SK-N-SH (cell line): ENCODE measurements at regions not wholly inside any gene's neighbourhood (a gene's known extent, or its start where the extent isn't known, plus 50 kb on each side); places are given as distances from the start of the nearest gene placed in this dataset.

ENCODE experiments used
- CTCF ChIA-PET: fragments of 300-600, 350-600 bp; formaldehyde crosslinking; extraction: SDS; loops from one replicate; lab custom pipeline; 2021; lab: Yijun Ruan, JAX
- POLR2A ChIA-PET: fragments of 350-600 bp; sonication (Branson Sonifier 250); formaldehyde crosslinking; extraction: SDS; loops from one replicate; lab custom pipeline; 2020; ENCODE audit warnings: antibody characterized with exemption, inconsistent platforms; lab: Yijun Ruan, JAX
- DNase-seq: peaks from one replicate; pipeline ENCODE4 v3.0.0; 2012
- H2AFZ ChIP-seq: fragments of 200-600 bp; sonication (generic); 2 replicates; pipeline ENCODE4 v1.8.1; 2016; ENCODE audit warnings: antibody characterized with exemption, mild to moderate bottlenecking, low read depth
- H3F3A ChIP-seq: fragments of 200-600 bp; sonication (generic); replicated peaks from 2 replicates; pipeline ENCODE3; 2016; ENCODE audit warnings: antibody characterized with exemption, mild to moderate bottlenecking; ENCODE audit not compliant: insufficient read depth
- H3K27ac ChIP-seq, 2 experiments: fragments of 200-500 bp in 1 of 2; fragments of 200-600 bp in 1 of 2; sonication (Bioruptor generic) in 1 of 2; sonication (generic), shearing (Covaris generic) in 1 of 2; 2 replicates each; pipeline versions ENCODE4 v1.5.1 to v1.6.1; 2014 to 2016; ENCODE audit warnings: low read depth in 2 of 2, inconsistent platforms in 1 of 2, low read length in 1 of 2, mild to moderate bottlenecking in 1 of 2, mixed read lengths in 1 of 2
- H3K27me3 ChIP-seq: fragments of 200-600 bp; sonication (generic), shearing (Covaris generic); 2 replicates; pipeline ENCODE4 v1.6.1; 2016; ENCODE audit warnings: mixed run types; ENCODE audit not compliant: insufficient read depth
- H3K36me3 ChIP-seq, 2 experiments: fragments of 200-500 bp in 1 of 2; fragments of 200-600 bp in 1 of 2; sonication (Bioruptor generic) in 1 of 2; sonication (generic) in 1 of 2; replicated peaks in 1 of 2; 2 replicates each; pipeline versions ENCODE3 to v1.5.1; 2014 to 2016; ENCODE audit warnings: low read length in 1 of 2, mild to moderate bottlenecking in 1 of 2; ENCODE audit not compliant: insufficient read depth in 2 of 2, control insufficient read depth in 1 of 2
- H3K4me1 ChIP-seq, 2 experiments: fragments of 200-500 bp in 1 of 2; fragments of 200-600 bp in 1 of 2; sonication (Bioruptor generic) in 1 of 2; sonication (generic), shearing (Covaris generic) in 1 of 2; 2 replicates each; pipeline versions ENCODE4 v1.5.1 to v1.6.1; 2014 to 2016; ENCODE audit warnings: low read depth in 1 of 2, low read length in 1 of 2, mixed run types in 1 of 2; ENCODE audit not compliant: insufficient read depth in 2 of 2, control insufficient read depth in 1 of 2
- H3K4me2 ChIP-seq: fragments of 200-600 bp; sonication (generic), shearing (Covaris generic); 2 replicates; pipeline ENCODE4 v1.6.1; 2017; ENCODE audit warnings: mixed run types
- H3K4me3 ChIP-seq, 2 experiments: fragments of 200-500 bp in 1 of 2; fragments of 200-600 bp in 1 of 2; sonication (Bioruptor generic) in 1 of 2; sonication (generic), shearing (Covaris generic) in 1 of 2; 2 replicates each; pipeline versions ENCODE4 v1.5.1 to v1.8.1; 2014 to 2016; ENCODE audit warnings: low read depth in 2 of 2, inconsistent platforms in 1 of 2, low read length in 1 of 2, mild to moderate bottlenecking in 1 of 2, mixed read lengths in 1 of 2, moderate library complexity in 1 of 2
- H3K79me2 ChIP-seq: fragments of 200-600 bp; sonication (generic); 2 replicates; pipeline ENCODE4 v1.8.1; 2017; ENCODE audit warnings: mild to moderate bottlenecking; ENCODE audit not compliant: insufficient read depth
- H3K9ac ChIP-seq: fragments of 200-600 bp; sonication (generic); 2 replicates; pipeline ENCODE4 v1.6.1; 2017; ENCODE audit warnings: mixed run types
- H3K9me2 ChIP-seq: fragments of 200-600 bp; sonication (generic); 2 replicates; pipeline ENCODE4 v1.6.1; 2017; ENCODE audit warnings: mixed run types
- H3K9me3 ChIP-seq: fragments of 200-600 bp; sonication (generic); 2 replicates; pipeline ENCODE4 v1.6.1; 2017; ENCODE audit warnings: mixed run types, mild to moderate bottlenecking, moderate library complexity
- H4K20me1 ChIP-seq: fragments of 200-600 bp; sonication (generic); 2 replicates; pipeline ENCODE4 v1.6.1; 2017; ENCODE audit warnings: mild to moderate bottlenecking, mixed run types; ENCODE audit not compliant: insufficient read depth
- EP300 ChIP-seq, 2 experiments: IDR thresholded peaks; 2 replicates each; pipeline versions ENCODE4 v1.4.0 to v1.6.1; 2012; ENCODE audit warnings: borderline replicate concordance in 1 of 2, low read depth in 1 of 2, low read length in 1 of 2
- FOXJ3 ChIP-seq: sonication (generic); formaldehyde crosslinking; IDR thresholded peaks from 2 replicates; pipeline ENCODE4 v1.5.1; 2020; ENCODE audit warnings: mild to moderate bottlenecking, missing genetic modification reagents
- JUND ChIP-seq: IDR thresholded peaks from 2 replicates; pipeline ENCODE4 v1.4.0; 2012
- MAX ChIP-seq: IDR thresholded peaks from 2 replicates; pipeline ENCODE4 v1.4.0; 2012; ENCODE audit warnings: low read depth
- SMC3 ChIP-seq: IDR thresholded peaks from 2 replicates; pipeline ENCODE4 v1.6.1; 2012; ENCODE audit warnings: low read depth, low read length, improper control_type of control experiment
- TCF12 ChIP-seq: IDR thresholded peaks from 2 replicates; pipeline ENCODE4 v1.4.0; 2012
- WGBS: methylation state at CpG from one replicate; pipeline ENCODE4 v1.1.6; 2017; ENCODE audit warnings: low lambda C conversion rate; 5-methylcytosine and 5-hydroxymethylcytosine counted together
- TF ChIP-seq, protein P1 (sequence below): IDR thresholded peaks from 2 replicates; pipeline ENCODE4 v1.4.0; 2012; ENCODE audit warnings: low read depth, borderline replicate concordance
- TF ChIP-seq, protein P2 (sequence below): fragments of 150-350 bp; IDR thresholded peaks from 2 replicates; pipeline ENCODE4 v1.6.1; 2017; ENCODE audit warnings: antibody characterized with exemption, low read length, low read depth, borderline replicate concordance
- TF ChIP-seq, protein P3 (sequence below): IDR thresholded peaks from 2 replicates; pipeline ENCODE4; 2012

GRCh38 chr6:146885708-146886457 lies 287.1 kb downstream of the ADGB start:
- POLR2A ChIA-PET, result no interaction called here
- 92% methylated on average over 4 of the region's 4 CpGs for WGBS

DNA sequence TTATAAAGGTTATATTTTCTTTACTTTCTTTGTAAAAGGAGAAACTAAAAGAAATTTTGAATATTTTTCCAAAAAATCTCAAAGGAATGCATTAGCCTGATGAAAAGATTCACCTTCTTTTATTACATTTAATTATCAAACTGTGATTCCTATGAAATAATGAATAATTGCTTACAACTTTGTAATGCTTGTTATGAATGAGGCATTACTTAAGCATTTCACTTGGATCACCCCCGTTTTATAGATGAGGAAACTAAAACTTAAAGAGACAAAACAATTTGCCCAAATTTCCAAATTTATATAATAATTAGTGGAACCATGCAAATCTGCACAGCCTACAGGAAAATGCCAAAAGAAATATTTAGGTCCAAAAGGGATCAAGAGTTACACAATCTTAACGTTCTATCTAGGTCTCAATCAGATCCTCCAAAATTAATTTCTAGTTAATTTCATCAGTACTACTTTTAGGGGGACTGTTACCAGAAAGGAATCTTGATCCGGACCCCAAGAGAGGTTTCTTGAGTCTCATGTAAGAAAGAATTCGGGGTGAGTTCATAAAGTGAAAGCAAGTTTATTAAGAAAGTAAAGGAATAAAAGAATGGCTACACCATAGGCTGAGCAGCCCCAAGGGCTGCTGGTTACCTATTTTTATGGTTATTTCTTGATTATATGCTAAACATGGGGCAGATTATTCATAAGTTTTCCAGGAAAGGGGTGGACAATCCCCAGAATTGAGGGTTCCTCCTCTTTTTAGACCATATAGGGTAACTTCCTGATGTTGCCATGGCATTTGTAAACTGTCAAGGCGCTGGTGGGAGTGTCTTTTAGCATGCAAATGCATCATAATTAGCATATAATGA lies 288.0 kb downstream of the ADGB start:
- Histone ChIP-seq H3K9ac (no peak overlapping the region), H3K4me2 (no peak overlapping the region), H3K4me3 (no peak overlapping the region), H3K27me3 (no peaks in the 10 kb centered on the region), H2AFZ (no peak overlapping the region), H3K27ac (no peak overlapping the region), H3F3A (peaks cover 3% of the 10 kb centered on the region), H3K36me3 (no peaks in the 10 kb centered on the region), H3K4me1 (peaks cover 0 to 1% of the 10 kb centered on the region in 2 experiments; a peak in 1 of 4 replicates), H3K9me2 (no peaks in the 10 kb centered on the region), H4K20me1 (no peaks in the 10 kb centered on the region), H3K9me3 (no peaks in the 10 kb centered on the region), H3K79me2 (no peaks in the 10 kb centered on the region)
- no peak for TF ChIP-seq FOXJ3
- TF ChIP-seq TCF12, result no peak
- DNase-seq, result no peak
- CTCF ChIA-PET, result no interaction called here
- POLR2A ChIA-PET, result no interaction called here
- WGBS, result 86% methylated on average over 5 of the region's 5 CpGs

More at GRCh38 chr6:146885708-146886457, 287.1 kb downstream of the ADGB start:
- H3K4me2 ChIP-seq, result no peak overlapping the region
- TF ChIP-seq SMC3, result no peak
- no peak for TF ChIP-seq JUND
- H3K79me2 ChIP-seq, result no peaks in the 10 kb centered on the region
- H3K9ac ChIP-seq, result no peak overlapping the region
- H3K4me1 ChIP-seq, result peaks cover 1 to 7% of the 10 kb centered on the region in 2 experiments; a peak in 3 of 4 replicates
- no peaks in the 10 kb centered on the region for H3K9me2 ChIP-seq
- no peaks in the 10 kb centered on the region for H3K36me3 ChIP-seq
- no peaks in the 10 kb centered on the region for H3K9me3 ChIP-seq
- no peak overlapping the region for H2AFZ ChIP-seq
- CTCF ChIA-PET, result interaction anchor here (1.2 to 2.1 kb wide), 2 partner anchors 17 to 28 kb away, joined by 4 to 6 read pairs; no protein-coding TSS in a partner anchor
- H3K27me3 ChIP-seq, result no peaks in the 10 kb centered on the region
- DNase-seq, result no peak
- H4K20me1 ChIP-seq, result no peaks in the 10 kb centered on the region
- H3K27ac ChIP-seq, result no peak overlapping the region
- no peak overlapping the region for H3K4me3 ChIP-seq
- H3F3A ChIP-seq, result no peaks in the 10 kb centered on the region

DNA sequence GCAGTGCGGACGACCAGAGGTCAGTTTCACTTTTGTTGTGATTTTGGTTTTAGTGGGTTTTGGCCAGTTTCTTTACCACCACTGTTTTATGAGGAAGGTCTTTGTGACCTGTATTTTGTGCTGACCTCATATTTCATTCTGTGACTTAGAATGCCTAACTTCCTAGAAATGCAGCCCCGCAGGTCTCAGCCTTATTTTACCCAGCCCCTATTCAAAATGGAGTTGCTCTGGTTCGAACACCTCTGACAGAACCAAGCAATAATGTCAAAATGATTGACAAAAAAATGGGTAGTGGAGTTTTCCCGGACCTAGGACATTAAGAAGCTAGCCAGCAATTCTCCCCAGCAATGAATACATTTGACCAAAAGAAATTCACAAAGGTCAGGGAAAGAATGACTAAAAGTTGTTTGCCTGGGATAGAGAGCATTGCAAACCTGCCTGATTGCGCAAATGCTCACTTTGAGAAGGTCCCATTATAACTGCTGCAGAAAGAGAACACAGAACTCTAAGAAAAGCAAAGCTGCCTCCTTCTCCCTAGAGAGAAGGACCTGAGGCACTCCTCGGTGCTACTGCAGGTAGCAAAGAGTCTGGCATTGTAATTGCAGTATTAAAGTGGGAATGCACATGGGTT lies 288.8 kb downstream of the ADGB start:
- 61% methylated on average over 7 of the region's 7 CpGs for WGBS
- Histone ChIP-seq H3K9me3 (no peaks in the 10 kb centered on the region), H3K27ac (no peak overlapping the region), H3F3A (peaks cover 10% of the 10 kb centered on the region), H4K20me1 (no peaks in the 10 kb centered on the region), H2AFZ (no peak overlapping the region), H3K4me1 (peaks cover 0 to 6% of the 10 kb centered on the region in 2 experiments; a peak in 1 of 4 replicates), H3K9me2 (no peaks in the 10 kb centered on the region), H3K9ac (no peak overlapping the region), H3K4me2 (no peak overlapping the region), H3K27me3 (no peaks in the 10 kb centered on the region), H3K79me2 (no peaks in the 10 kb centered on the region), H3K4me3 (no peak overlapping the region), H3K36me3 (no peaks in the 10 kb centered on the region)
- TF ChIP-seq, protein P1, sequence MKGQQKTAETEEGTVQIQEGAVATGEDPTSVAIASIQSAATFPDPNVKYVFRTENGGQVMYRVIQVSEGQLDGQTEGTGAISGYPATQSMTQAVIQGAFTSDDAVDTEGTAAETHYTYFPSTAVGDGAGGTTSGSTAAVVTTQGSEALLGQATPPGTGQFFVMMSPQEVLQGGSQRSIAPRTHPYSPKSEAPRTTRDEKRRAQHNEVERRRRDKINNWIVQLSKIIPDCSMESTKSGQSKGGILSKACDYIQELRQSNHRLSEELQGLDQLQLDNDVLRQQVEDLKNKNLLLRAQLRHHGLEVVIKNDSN, result no peak
- TF ChIP-seq TCF12 (no peak), MAX (no peak), EP300 (IDR thresholded peaks at IDR 0.05; ENCODE audit: borderline replicate concordance in 1 of 2, low read depth in 1 of 2, low read length in 1 of 2) (no peak)
- TF ChIP-seq, protein P2, sequence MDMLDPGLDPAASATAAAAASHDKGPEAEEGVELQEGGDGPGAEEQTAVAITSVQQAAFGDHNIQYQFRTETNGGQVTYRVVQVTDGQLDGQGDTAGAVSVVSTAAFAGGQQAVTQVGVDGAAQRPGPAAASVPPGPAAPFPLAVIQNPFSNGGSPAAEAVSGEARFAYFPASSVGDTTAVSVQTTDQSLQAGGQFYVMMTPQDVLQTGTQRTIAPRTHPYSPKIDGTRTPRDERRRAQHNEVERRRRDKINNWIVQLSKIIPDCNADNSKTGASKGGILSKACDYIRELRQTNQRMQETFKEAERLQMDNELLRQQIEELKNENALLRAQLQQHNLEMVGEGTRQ, result no peak
- TF ChIP-seq, protein P3, sequence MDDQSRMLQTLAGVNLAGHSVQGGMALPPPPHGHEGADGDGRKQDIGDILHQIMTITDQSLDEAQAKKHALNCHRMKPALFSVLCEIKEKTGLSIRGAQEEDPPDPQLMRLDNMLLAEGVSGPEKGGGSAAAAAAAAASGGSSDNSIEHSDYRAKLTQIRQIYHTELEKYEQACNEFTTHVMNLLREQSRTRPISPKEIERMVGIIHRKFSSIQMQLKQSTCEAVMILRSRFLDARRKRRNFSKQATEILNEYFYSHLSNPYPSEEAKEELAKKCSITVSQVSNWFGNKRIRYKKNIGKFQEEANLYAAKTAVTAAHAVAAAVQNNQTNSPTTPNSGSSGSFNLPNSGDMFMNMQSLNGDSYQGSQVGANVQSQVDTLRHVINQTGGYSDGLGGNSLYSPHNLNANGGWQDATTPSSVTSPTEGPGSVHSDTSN, result no peak
- no peak for DNase-seq
- POLR2A ChIA-PET, result no interaction called here
- CTCF ChIA-PET, result no interaction called here
